ENCODE measurements at regions not wholly inside any gene's neighbourhood (a gene's known extent, or its start where the extent isn't known, plus 50 kb on each side); places are given as distances from the start of the nearest gene placed in this dataset.

DNA sequence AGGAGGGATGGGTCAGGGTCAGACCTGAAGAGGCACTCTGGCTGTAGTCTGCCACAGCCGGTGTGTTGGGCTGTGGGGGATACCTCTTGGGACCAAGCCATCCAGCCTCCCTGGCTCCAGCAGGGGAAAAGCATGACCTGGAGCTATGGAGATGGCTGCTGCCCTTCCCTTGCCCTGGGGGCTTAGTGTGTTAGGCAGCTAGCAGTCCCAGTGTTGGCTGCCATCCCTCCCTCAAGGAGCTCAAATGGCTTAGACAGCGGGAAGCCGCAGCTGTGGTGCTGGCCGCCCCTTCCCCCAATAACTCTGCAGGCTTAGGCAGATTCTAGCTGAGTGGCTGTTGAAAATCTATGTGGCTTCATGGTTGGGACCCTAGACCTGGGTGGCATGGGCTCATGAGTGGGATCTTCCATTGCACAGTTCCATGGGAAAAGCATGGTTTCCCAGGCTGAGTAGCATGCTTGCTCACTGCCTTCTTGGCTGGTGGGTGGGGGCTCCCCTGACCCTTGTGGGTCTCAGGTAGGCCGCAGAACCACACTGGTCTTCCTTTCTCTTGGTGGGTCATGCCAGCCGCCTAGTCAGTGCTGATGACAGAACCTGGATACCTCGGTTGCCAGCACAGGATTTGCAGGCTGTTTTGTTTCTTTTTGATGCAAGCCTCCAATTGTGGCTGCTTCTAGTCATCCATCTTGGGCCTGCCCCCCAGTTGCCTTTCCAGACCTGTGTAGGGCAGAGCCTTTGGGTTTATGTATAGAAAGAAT lies 69.0 kb upstream of the AHI1 start:
- ATAC-seq (no peak), DNase-seq (ENCODE audit: low spot score) (no peak), FAIRE-seq (no peak)
- WGBS (ENCODE audit: low lambda C conversion rate): 40% methylated on average over 6 of the region's 7 CpGs
- Histone ChIP-seq H3K9ac (ENCODE audit: insufficient read depth, low read depth, low read length) (no peak overlapping the region), H3K4me1 (ENCODE audit: insufficient read depth, low read length) (no peaks in the 10 kb centered on the region), H3K27me3 (ENCODE audit: control insufficient read depth in 1 of 2, insufficient read depth in 2 of 2, low read length in 2 of 2) (no peaks in the 10 kb centered on the region; a peak in 1 of 5 replicates), H4K20me1 (ENCODE audit: insufficient read depth, low read length) (no peaks in the 10 kb centered on the region), H3K27ac (ENCODE audit: extremely low read length, insufficient read depth, low read length) (no peak overlapping the region), H3K4me2 (ENCODE audit: low read depth, low read length) (no peak overlapping the region), H3K4me3 (replicated peaks in 1 of 3; ENCODE audit: insufficient read depth in 1 of 3, low read depth in 2 of 3, low read length in 3 of 3) (no peak overlapping the region), H3K9me3 (ENCODE audit: low read length) (no peaks in the 10 kb centered on the region), H3K79me2 (ENCODE audit: insufficient read depth, low read length) (no peaks in the 10 kb centered on the region), H3K36me3 (replicated peaks in 1 of 2; ENCODE audit: control insufficient read depth in 1 of 2, insufficient read depth in 2 of 2, low read length in 2 of 2) (no peaks in the 10 kb centered on the region), H2AFZ (ENCODE audit: low read length) (no peak overlapping the region)
- TF ChIP-seq, protein P1, sequence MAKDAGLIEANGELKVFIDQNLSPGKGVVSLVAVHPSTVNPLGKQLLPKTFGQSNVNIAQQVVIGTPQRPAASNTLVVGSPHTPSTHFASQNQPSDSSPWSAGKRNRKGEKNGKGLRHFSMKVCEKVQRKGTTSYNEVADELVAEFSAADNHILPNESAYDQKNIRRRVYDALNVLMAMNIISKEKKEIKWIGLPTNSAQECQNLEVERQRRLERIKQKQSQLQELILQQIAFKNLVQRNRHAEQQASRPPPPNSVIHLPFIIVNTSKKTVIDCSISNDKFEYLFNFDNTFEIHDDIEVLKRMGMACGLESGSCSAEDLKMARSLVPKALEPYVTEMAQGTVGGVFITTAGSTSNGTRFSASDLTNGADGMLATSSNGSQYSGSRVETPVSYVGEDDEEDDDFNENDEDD (CRISPR knock-in tag; IDR thresholded peaks at IDR 0.05; ENCODE audit: borderline replicate concordance): no peak
- TF ChIP-seq ZNF296 (CRISPR knock-in tag; conservative IDR thresholded peaks at IDR 0.05) (no peak), PAF1 (CRISPR knock-in tag; IDR thresholded peaks at IDR 0.05) (no peak), MIER3 (CRISPR knock-in tag; IDR thresholded peaks at IDR 0.05; ENCODE audit: borderline replicate concordance) (no peak), ZNF562 (CRISPR knock-in tag; IDR thresholded peaks at IDR 0.05; ENCODE audit: borderline replicate concordance) (no peak), MZF1 (CRISPR knock-in tag; IDR thresholded peaks at IDR 0.05; ENCODE audit: borderline replicate concordance) (no peak)
- TF ChIP-seq, protein P2, sequence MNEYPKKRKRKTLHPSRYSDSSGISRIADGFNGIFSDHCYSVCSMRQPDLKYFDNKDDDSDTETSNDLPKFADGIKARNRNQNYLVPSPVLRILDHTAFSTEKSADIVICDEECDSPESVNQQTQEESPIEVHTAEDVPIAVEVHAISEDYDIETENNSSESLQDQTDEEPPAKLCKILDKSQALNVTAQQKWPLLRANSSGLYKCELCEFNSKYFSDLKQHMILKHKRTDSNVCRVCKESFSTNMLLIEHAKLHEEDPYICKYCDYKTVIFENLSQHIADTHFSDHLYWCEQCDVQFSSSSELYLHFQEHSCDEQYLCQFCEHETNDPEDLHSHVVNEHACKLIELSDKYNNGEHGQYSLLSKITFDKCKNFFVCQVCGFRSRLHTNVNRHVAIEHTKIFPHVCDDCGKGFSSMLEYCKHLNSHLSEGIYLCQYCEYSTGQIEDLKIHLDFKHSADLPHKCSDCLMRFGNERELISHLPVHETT (CRISPR knock-in tag; conservative IDR thresholded peaks at IDR 0.05): no peak
- TF ChIP-seq, protein P3, sequence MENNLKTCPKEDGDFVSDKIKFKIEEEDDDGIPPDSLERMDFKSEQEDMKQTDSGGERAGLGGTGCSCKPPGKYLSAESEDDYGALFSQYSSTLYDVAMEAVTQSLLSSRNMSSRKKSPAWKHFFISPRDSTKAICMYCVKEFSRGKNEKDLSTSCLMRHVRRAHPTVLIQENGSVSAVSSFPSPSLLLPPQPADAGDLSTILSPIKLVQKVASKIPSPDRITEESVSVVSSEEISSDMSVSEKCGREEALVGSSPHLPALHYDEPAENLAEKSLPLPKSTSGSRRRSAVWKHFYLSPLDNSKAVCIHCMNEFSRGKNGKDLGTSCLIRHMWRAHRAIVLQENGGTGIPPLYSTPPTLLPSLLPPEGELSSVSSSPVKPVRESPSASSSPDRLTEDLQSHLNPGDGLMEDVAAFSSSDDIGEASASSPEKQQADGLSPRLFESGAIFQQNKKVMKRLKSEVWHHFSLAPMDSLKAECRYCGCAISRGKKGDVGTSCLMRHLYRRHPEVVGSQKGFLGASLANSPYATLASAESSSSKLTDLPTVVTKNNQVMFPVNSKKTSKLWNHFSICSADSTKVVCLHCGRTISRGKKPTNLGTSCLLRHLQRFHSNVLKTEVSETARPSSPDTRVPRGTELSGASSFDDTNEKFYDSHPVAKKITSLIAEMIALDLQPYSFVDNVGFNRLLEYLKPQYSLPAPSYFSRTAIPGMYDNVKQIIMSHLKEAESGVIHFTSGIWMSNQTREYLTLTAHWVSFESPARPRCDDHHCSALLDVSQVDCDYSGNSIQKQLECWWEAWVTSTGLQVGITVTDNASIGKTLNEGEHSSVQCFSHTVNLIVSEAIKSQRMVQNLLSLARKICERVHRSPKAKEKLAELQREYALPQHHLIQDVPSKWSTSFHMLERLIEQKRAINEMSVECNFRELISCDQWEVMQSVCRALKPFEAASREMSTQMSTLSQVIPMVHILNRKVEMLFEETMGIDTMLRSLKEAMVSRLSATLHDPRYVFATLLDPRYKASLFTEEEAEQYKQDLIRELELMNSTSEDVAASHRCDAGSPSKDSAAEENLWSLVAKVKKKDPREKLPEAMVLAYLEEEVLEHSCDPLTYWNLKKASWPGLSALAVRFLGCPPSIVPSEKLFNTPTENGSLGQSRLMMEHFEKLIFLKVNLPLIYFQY (CRISPR knock-in tag; IDR thresholded peaks at IDR 0.05; ENCODE audit: borderline replicate concordance): no peak
- TF ChIP-seq, protein P4, sequence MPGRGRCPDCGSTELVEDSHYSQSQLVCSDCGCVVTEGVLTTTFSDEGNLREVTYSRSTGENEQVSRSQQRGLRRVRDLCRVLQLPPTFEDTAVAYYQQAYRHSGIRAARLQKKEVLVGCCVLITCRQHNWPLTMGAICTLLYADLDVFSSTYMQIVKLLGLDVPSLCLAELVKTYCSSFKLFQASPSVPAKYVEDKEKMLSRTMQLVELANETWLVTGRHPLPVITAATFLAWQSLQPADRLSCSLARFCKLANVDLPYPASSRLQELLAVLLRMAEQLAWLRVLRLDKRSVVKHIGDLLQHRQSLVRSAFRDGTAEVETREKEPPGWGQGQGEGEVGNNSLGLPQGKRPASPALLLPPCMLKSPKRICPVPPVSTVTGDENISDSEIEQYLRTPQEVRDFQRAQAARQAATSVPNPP (CRISPR knock-in tag; IDR thresholded peaks at IDR 0.05): no peak
- TF ChIP-seq, protein P5, sequence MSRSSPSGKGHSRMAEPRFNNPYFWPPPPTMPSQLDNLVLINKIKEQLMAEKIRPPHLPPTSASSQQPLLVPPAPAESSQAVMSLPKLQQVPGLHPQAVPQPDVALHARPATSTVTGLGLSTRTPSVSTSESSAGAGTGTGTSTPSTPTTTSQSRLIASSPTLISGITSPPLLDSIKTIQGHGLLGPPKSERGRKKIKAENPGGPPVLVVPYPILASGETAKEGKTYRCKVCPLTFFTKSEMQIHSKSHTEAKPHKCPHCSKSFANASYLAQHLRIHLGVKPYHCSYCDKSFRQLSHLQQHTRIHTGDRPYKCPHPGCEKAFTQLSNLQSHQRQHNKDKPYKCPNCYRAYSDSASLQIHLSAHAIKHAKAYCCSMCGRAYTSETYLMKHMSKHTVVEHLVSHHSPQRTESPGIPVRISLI (CRISPR knock-in tag; IDR thresholded peaks at IDR 0.05; ENCODE audit: borderline replicate concordance): no peak
- intact Hi-C loops (cut with micrococcal nuclease; ENCODE audit: unreplicated experiment) (no loop called here), in situ Hi-C loops (cut with HindIII; ENCODE audit: extremely low pct_ligation_motif_present, low pct_unique_long_range_greater_than_20kb) (no loop called here)
- ChIA-PET POLR2A (no interaction called here), CTCF (ENCODE audit: low intra/inter-chr PET ratio, low total read pairs) (no interaction called here)
- BruUV-seq (replicated peaks): no TSS peak

Data from HepG2 (cell line).